ENCODE measurements at regions not wholly inside any gene's neighbourhood (a gene's known extent, or its start where the extent isn't known, plus 50 kb on each side); places are given as distances from the start of the nearest gene placed in this dataset.
"Not testable (repeated sequence)": the region's sequence is repeated elsewhere in the genome, so short reads cannot be mapped to it uniquely, and the experiment has no call there.

DNA sequence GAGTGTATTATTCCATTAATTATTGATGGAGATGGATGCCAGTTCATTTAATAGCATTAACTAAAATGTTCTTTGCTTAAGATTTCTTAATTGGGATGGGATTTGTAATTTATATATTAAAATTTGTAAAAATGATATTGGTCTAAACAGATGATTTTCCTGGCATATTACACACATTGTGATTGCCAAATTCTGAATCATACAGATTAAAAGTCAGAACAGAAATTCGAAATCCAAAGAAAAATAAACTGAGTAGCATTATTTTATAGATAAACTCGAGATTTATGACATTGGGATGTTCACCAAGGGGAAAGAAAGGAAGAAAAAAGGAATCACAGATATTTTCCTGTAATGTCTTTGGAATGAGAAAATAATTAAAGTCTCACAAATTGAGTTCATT, 481.1 kb downstream of the CCER1 start:
- Histone ChIP-seq H3K4me3 (no peak overlapping the region), H3K9me3 (peaks cover 0 to 19% of the 10 kb centered on the region in 2 donors), H3K27ac (no peak overlapping the region), H3K36me3 (no peaks in the 10 kb centered on the region), H3K27me3 (no peaks in the 10 kb centered on the region), H3K4me1 (no peaks in the 10 kb centered on the region)
- no peak for DNase-seq (ENCODE audit: low spot score in 2 of 2)
- intact Hi-C loops (cut with DNase I; ENCODE audit: low total_unique reads) = no loop called here
- TF ChIP-seq, protein P1, sequence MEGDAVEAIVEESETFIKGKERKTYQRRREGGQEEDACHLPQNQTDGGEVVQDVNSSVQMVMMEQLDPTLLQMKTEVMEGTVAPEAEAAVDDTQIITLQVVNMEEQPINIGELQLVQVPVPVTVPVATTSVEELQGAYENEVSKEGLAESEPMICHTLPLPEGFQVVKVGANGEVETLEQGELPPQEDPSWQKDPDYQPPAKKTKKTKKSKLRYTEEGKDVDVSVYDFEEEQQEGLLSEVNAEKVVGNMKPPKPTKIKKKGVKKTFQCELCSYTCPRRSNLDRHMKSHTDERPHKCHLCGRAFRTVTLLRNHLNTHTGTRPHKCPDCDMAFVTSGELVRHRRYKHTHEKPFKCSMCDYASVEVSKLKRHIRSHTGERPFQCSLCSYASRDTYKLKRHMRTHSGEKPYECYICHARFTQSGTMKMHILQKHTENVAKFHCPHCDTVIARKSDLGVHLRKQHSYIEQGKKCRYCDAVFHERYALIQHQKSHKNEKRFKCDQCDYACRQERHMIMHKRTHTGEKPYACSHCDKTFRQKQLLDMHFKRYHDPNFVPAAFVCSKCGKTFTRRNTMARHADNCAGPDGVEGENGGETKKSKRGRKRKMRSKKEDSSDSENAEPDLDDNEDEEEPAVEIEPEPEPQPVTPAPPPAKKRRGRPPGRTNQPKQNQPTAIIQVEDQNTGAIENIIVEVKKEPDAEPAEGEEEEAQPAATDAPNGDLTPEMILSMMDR (IDR thresholded peaks at IDR 0.05) = no peak
- TF ChIP-seq POLR2AphosphoS5 (IDR thresholded peaks at IDR 0.05) = no peak
- TF ChIP-seq POLR2A (IDR thresholded peaks at IDR 0.05) = no peak

DNA sequence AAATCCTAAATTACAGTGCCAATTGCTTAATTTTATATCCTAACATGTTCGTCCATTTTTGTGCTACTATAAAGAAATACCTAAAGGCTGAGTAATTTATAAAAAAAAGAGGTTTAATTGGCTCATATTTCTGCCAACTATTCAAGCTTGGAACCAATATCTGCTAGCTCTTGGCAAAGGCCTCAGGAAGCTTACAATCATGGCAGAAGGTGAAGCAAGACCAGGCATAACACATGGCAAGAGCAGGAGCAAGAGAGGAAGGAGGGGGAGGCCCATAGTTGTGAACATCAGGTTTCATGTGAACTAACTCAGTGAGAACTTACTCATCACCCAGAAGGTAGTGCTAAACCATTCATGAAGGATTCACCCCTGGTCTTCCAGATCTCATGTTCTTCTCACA, 494.3 kb downstream of the CCER1 start:
- no peak for DNase-seq (ENCODE audit: low spot score in 2 of 2)
- H3K9me3 ChIP-seq = peaks cover 0 to 7% of the 10 kb centered on the region in 2 donors
- intact Hi-C loops (cut with DNase I; ENCODE audit: low total_unique reads) = no loop called here
- H3K4me3 ChIP-seq = no peak overlapping the region
- H3K27ac ChIP-seq = no peak overlapping the region
- H3K27me3 ChIP-seq = no peaks in the 10 kb centered on the region
- H3K4me1 ChIP-seq = no peaks in the 10 kb centered on the region
- H3K36me3 ChIP-seq = no peaks in the 10 kb centered on the region
- TF ChIP-seq POLR2A (IDR thresholded peaks at IDR 0.05) (no peak), POLR2AphosphoS5 (IDR thresholded peaks at IDR 0.05) (no peak)
- TF ChIP-seq, protein P1 (IDR thresholded peaks at IDR 0.05) = no peak

DNA sequence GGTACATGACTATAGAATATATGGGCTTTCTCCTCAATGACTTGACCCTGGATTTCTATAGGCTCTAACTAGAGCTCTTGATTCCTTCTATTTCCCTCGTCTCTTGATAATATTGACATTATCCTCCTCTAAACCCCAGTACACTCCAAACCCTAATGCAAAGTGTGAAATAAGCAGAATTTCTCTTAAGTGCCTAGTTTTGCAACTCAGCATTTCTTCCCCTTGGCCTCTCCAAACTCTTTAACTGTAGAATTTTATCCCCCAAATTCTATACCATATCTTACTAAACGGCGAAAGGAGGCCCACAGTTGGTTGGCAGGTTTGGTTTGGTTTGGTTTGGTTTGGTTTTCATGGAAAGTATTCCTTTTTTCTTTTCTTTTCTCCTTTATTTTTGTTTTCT, 498.7 kb downstream of the CCER1 start:
- no peak for DNase-seq (ENCODE audit: low spot score in 2 of 2)
- H3K27ac ChIP-seq = no peak overlapping the region
- intact Hi-C loops (cut with DNase I; ENCODE audit: low total_unique reads) = no loop called here

DNA sequence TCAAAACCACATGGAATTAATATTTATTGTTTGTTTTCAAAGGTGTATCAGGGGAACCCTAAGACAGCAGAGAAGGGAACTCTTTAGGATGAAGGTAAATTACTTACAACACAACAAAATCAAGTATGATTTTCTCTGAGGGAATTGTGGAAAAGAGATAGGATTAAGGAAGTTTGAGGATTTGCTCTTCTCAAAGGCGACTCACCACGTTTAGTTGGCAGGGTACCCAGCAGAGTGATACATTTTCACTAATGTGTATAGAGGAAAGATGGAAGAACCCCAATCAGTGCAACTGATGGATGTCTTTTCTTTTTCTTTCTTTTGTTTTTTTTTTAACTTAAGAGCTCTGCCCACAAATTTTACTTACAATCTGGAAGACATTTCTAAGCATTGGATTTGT, 499.2 kb downstream of the CCER1 start:
- DNase-seq (ENCODE audit: low spot score in 2 of 2) = no peak
- Histone ChIP-seq H3K4me1 (no peaks in the 10 kb centered on the region), H3K27ac (no peak overlapping the region), H3K36me3 (no peaks in the 10 kb centered on the region), H3K4me3 (no peak overlapping the region), H3K9me3 (no peaks in the 10 kb centered on the region), H3K27me3 (no peaks in the 10 kb centered on the region)
- no peak for TF ChIP-seq POLR2AphosphoS5 (IDR thresholded peaks at IDR 0.05)
- no peak for TF ChIP-seq POLR2A (IDR thresholded peaks at IDR 0.05)
- TF ChIP-seq, protein P1 (IDR thresholded peaks at IDR 0.05) = no peak
- intact Hi-C loops (cut with DNase I; ENCODE audit: low total_unique reads) = no loop called here

More for the DNA sequence above, 498.7 kb downstream of the CCER1 start:
- Histone ChIP-seq H3K9me3 (peaks cover 0 to under 1% of the 10 kb centered on the region in 2 donors), H3K27me3 (no peaks in the 10 kb centered on the region), H3K4me3 (no peak overlapping the region), H3K36me3 (no peaks in the 10 kb centered on the region), H3K4me1 (no peaks in the 10 kb centered on the region)
- TF ChIP-seq POLR2A (IDR thresholded peaks at IDR 0.05) (no peak), POLR2AphosphoS5 (IDR thresholded peaks at IDR 0.05) (no peak)
- TF ChIP-seq, protein P1 (IDR thresholded peaks at IDR 0.05) = no peak

DNA sequence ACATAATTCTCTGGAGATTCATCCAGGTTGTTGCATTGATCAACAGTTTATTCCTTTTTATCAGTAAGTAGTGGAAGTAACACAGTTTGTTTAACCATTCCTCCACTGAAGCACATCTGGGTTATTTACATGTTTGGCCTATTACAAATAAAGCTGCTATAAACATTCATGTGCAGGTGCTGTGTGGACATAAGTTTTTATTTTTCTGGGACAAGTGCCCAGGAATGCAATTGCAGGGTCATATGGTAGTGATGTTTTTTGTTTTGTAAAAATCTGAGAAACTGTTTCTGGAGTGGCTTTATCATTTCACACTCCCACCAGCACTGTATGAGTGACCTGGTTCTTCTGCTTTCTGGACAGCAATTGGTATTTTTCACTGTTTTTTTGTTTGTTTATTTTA, 505.4 kb downstream of the CCER1 start:
- peaks cover 3 to 10% of the 10 kb centered on the region in 2 donors for H3K9me3 ChIP-seq
- H3K4me3 ChIP-seq = no peak overlapping the region
- no peak overlapping the region for H3K27ac ChIP-seq
- TF ChIP-seq, protein P1 (IDR thresholded peaks at IDR 0.05) = no peak
- TF ChIP-seq POLR2A (IDR thresholded peaks at IDR 0.05) (no peak), POLR2AphosphoS5 (IDR thresholded peaks at IDR 0.05) (no peak)
- no peaks in the 10 kb centered on the region for H3K27me3 ChIP-seq
- H3K4me1 ChIP-seq = no peaks in the 10 kb centered on the region
- no peaks in the 10 kb centered on the region for H3K36me3 ChIP-seq
- no peak for DNase-seq (ENCODE audit: low spot score in 2 of 2)
- intact Hi-C loops (cut with DNase I; ENCODE audit: low total_unique reads) = no loop called here

DNA sequence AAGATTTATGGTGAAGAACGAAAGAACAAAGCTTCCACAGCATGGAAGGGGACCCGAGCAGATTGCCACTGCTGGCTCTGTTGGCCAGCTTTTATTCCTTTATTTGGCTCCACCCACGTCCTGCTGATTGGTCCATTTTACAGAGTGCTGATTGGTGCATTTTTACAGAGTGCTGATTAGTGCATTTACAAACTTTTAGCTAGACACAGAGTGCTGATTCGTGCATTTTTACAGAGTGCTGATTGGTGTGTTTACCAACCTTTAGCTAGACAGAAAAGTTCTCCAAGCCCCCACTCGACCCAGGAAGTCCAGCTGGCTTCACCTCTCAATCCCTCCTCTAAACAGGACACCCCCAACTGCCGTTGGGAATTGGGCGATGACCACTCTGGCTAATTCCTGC, 511.5 kb downstream of the CCER1 start:
- peaks cover 14 to 23% of the 10 kb centered on the region in 2 donors for H3K9me3 ChIP-seq
- H3K36me3 ChIP-seq; H3K27ac ChIP-seq; intact Hi-C loops (cut with DNase I; ENCODE audit: low total_unique reads); DNase-seq (ENCODE audit: low spot score in 2 of 2); H3K4me1 ChIP-seq; H3K27me3 ChIP-seq; H3K4me3 ChIP-seq: not testable (repeated sequence)
